Activated T-helper 2 cell treated with anti-CD3 and anti-CD28 coated beads, Interferon-gamma antibody, Interleukin-2, Interleukin-4, amounts not matched to agents 10 μg/mL and 5 μg/mL and 100 μg/mL, durations not matched to agents 14 hours and 24 hours and 36 hours (primary cell): ENCODE measurements at regions not wholly inside any gene's neighbourhood (a gene's known extent, or its start where the extent isn't known, plus 50 kb on each side); places are given as distances from the start of the nearest gene placed in this dataset.

ENCODE experiments used
- DNase-seq: peaks from one replicate; pipeline ENCODE4 v3.0.0; 2021; ENCODE audit warnings: low spot score
- H3K27ac Mint-ChIP-seq: one replicate; pipeline ENCODE4 v1.8.0; 2021; ENCODE audit warnings: mixed read lengths
- H3K27me3 Mint-ChIP-seq: one replicate; pipeline ENCODE4 v1.8.0; 2021; ENCODE audit warnings: low read depth, mixed read lengths
- H3K36me3 Mint-ChIP-seq: one replicate; pipeline ENCODE4 v1.8.0; 2021; ENCODE audit warnings: low read depth, mixed read lengths
- H3K4me1 Mint-ChIP-seq: one replicate; pipeline ENCODE4 v1.8.0; 2021; ENCODE audit warnings: low read depth, mixed read lengths
- H3K4me3 Mint-ChIP-seq: one replicate; pipeline ENCODE4 v1.8.0; 2021; ENCODE audit warnings: low read depth, mild to moderate bottlenecking, moderate library complexity, mixed read lengths
- H3K9me3 Mint-ChIP-seq: one replicate; pipeline ENCODE4 v1.8.0; 2021; ENCODE audit warnings: mixed read lengths
- intact Hi-C: fragments of 100-400 bp; cut with micrococcal nuclease; formaldehyde crosslinking; loops from one replicate; pipeline ENCODE4 v1.15.1; 2023

GRCh38 chr13:61470786-61471185, 55.1 kb upstream of the PCDH20 start:
- no peak for DNase-seq
- H3K9me3 Mint-ChIP-seq = no peaks in the 10 kb centered on the region
- no peak overlapping the region for H3K4me3 Mint-ChIP-seq
- intact Hi-C loops = no loop called here
- H3K4me1 Mint-ChIP-seq = no peaks in the 10 kb centered on the region
- H3K27ac Mint-ChIP-seq = no peak overlapping the region
- H3K27me3 Mint-ChIP-seq = no peaks in the 10 kb centered on the region
- H3K36me3 Mint-ChIP-seq = no peaks in the 10 kb centered on the region

GRCh38 chr13:61466280-61466679, 50.6 kb upstream of the PCDH20 start:
- no peaks in the 10 kb centered on the region for H3K4me1 Mint-ChIP-seq
- no peaks in the 10 kb centered on the region for H3K36me3 Mint-ChIP-seq
- no peak overlapping the region for H3K4me3 Mint-ChIP-seq
- DNase-seq = no peak
- H3K9me3 Mint-ChIP-seq = peaks cover 3% of the 10 kb centered on the region
- intact Hi-C loops = no loop called here
- no peak overlapping the region for H3K27ac Mint-ChIP-seq
- no peaks in the 10 kb centered on the region for H3K27me3 Mint-ChIP-seq
